HG03060 (cell line): ENCODE measurements at regions not wholly inside any gene's neighbourhood (a gene's known extent, or its start where the extent isn't known, plus 50 kb on each side); places are given as distances from the start of the nearest gene placed in this dataset.
"Not testable (repeated sequence)": the region's sequence is repeated elsewhere in the genome, so short reads cannot be mapped to it uniquely, and the experiment has no call there.

Experiments
- ATAC-seq: cut with Tn5 transposase; IDR thresholded peaks from one replicate; pipeline ENCODE4 v1.9.1; 2021; ENCODE audit warnings: low read depth, moderate number of reproducible peaks; ENCODE audit not compliant: unreplicated experiment

GRCh38 chr6:167661552-167662044, 165.1 kb upstream of the AFDN start:
- ATAC-seq = no peak

DNA sequence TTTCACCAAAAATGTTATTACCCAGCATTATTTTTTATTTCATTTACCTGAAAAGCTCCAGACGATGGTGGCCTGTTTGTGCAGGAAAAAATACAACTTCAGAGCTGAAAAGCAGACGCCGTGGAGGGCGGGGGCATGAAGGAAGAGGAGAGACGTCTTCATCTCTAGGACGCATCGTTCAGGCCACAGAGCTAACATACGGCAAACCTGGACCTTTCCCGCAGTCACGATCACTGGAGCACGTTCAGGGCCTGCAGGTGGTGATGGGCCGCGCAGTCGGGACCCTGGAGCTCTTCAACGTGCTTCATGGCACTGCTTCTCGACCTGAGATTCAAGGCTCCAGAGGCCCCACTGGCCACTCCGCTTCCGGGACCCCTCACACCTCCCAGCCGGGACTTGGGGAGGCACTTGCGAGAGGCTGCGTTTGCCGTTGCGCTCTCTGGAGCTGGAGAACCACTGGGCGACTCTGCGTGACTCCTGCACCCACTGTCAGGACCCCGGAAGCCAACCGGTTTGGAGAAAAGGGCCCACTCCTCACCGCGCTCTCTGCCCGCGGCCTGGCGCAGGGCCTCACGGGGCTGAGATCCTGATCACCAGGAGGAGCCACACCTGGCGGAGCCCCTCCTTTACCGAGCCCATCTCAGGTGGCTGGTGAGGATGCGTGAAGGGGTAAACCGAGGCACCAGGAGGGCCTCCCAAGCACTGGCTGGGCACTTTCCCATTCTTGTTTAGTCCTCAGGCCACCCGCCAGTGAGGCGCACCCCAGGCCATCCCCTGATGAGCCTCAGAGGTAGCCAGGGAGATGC, 164.4 kb upstream of the AFDN start:
- no peak for ATAC-seq

DNA sequence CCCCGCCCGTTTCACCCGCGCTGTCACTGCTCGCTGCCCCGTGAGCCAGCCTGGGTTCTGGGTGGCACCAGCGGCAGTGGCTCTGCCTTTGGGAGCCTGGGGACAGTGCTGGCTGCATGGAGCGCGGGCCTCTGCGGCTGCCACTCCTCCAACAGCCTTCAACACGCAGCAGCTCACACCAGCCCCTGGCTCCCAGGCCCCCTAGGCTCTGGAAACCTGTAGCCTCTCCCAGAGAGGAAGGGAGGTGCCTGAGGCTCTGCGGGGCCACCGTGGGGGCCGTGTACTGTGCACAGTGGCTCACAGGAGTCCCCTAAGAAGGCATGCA, 163.9 kb upstream of the AFDN start:
- no peak for ATAC-seq

- ATAC-seq = no peak
Observed at GRCh38 chr6:167663316-167663715, 163.4 kb upstream of the AFDN start.

GRCh38 chr6:167663784-167664443, 162.8 kb upstream of the AFDN start:
- ATAC-seq = no peak

- ATAC-seq = no peak
Observed at GRCh38 chr6:167664678-167665660, 161.7 kb upstream of the AFDN start.

DNA sequence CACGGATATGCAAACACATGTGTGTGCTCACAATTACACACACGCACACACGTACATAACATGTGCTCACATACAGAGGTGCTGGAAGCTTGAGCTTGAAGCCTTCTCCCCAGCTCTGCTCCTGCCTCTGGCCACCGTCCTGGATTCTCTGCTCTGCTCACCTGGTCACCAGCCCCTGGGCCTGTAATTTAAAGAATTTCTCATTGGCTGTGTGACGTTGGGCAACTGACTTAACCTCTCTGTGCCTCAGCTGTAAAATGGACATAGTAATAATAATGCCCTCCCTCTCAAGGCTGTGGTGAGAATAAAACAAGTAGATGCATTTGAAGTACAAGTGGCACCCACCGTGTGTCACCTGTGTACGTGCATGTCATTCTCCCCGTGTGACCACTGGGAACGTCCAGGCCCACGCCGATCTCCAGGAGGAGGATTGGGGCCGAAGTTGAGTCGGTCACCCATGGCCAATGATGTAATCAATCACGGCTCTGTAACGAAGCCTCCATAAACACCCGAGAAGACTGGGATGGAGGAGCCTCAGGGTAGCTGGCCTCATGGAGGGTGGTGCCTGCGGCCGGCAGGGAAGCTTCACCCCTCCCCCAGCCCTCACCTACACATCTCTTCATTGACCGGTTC, 160.9 kb upstream of the AFDN start:
- ATAC-seq = no peak

GRCh38 chr6:167666571-167667203, 160.0 kb upstream of the AFDN start:
- no peak for ATAC-seq

DNA sequence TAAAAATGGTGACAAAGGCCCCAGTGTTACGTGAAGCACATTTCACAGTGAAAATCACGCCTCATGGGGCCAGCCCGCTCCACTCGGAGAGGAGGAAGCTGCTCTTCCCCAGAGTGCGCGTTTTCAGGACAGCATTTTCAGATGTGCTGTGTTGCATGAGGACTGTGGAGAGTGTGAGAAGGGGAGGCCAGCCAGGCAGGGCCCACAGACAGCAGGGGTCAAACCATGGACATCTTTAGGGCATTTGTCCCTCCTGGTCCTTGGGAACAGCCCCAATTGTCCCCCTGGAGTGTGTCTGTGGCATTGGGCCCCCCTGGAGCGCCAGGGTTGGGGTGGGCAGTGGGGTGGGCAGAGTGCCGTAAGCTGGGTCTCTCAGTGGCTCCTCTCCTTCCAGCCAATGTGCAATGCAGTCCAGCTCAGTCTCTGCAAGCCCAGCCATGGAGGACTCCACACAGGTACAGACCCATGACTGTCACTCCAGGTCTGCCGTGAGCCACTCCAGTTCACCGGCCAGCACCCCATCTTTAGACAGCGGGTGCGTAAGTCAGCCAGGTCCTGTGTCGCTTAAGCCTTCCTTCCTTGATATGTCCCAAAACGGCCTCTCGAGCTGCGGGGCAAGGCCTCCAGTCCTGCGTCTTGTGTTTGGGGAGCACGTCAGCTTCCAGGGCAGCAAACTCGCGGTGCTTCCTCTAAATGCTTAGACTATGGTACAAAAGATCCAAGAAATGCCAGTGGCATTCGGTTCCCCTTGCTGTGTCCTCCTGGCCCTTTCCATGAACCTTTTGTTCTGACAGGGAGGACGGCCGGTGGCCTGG, 159.3 kb upstream of the AFDN start:
- ATAC-seq = no peak

DNA sequence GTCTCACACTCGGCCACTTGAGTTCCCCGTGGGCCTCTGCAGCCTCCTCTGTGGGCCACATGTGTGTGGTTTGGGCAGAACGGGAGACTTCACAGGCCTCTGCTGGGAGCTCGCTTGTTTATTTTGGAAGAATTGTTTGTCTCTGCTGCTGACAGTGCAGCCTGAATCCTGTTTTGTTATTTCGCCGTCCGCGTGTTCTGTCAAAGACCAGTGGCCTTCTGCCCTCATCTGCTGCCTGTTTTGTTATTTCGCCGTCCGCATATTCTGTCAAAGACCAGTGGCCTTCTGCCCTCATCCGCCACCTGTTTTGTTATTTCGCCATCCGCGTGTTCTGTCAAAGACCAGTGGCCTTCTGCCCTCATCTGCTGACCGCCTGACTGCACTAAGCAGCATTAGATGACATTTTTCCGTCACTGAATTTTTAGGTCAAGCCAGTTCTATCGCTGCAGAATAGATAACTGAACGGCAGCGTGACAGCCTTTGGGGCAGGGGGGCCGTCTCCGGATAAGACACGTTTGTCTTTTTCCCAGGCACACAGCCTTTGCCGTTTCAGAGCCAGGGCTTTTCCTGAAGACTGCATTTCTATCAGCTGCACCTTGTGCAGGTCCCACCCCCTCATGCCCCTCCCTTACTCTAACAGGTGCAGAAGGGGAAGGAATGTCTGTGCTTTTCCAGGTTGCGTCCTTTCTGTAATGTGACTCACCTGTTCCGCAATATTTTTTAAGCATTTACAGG, 158.5 kb upstream of the AFDN start:
- ATAC-seq = no peak

GRCh38 chr6:167668754-167669552, 157.8 kb upstream of the AFDN start:
- ATAC-seq = no peak

- ATAC-seq = no peak
Observed at GRCh38 chr6:167669553-167669849, 157.2 kb upstream of the AFDN start.

GRCh38 chr6:167669870-167670802, 156.6 kb upstream of the AFDN start:
- ATAC-seq = no peak

DNA sequence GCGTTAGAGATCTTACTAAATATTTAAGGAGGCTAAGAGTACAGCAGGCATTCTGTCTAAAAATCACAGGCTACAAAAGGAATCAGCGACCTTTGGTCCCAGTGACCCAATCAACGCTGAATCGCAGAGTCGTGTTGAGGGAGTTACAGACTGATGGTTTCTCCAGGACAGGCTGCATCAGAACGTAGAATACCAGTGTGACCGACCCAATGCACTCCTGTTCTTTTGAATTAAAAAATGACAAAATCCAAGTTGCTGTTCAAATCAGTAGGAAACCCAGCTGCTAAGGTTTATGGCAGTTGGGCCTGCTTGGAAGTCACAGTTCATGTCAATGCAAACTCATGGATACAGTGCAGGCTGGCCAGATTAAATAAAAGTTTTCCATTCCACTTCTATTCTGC, 155.8 kb upstream of the AFDN start:
- no peak for ATAC-seq

DNA sequence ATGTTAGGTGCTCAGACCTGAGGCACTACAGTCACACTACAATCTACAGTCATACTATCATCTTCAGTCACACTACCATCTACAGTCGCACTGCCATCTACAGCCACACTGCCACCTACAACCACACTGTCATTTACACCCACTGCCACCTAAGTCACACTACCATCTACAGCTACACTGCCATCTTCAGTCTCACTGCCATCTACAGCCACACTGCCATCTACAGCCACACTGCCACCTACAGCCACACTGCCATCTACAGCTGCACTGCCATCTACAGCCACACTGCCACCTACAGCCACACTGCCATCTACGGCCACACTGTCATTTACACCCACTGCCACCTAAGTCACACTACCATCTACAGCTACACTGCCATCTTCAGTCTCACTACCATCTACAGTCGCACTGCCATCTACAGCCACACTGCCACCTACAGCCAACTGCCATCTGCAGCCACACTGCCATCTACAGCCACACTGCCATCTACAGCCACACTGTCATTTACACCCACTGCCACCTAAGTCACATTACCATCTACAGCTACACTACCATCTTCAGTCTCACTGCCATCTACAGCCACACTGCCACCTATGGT, 155.2 kb upstream of the AFDN start:
- not testable (repeated sequence) for ATAC-seq

DNA sequence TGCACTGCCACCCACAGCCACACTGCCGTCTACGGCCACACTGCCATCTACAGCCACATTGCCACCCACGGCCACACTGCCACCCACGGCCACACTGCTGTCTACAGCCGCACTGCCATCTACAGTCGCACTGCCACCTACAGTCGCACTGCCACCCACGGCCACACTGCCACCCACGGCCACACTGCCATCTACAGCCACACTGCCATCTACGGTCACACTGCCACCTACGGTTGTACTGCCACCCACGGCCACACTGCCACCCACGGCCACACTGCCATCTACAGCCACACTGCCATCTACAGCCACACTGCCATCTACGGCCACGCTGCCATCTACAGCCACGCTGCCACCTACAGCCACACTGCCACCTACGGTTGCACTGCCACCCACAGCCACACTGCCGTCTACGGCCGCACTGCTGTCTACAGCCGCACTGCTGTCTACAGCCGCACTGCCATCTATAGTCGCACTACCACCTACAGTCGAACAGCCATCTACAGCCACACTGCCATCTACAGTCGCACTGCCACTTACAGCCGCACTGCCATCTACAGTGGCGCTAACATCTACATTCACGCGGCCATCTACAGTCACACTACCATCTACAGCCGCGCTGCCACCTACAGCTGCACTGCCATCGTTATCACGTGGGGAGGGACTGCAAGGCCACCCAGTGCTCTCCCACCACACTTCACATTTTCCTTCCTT, 154.6 kb upstream of the AFDN start:
- no peak for ATAC-seq
